ENCODE measurements at regions not wholly inside any gene's neighbourhood (a gene's known extent, or its start where the extent isn't known, plus 50 kb on each side); places are given as distances from the start of the nearest gene placed in this dataset.

DNA sequence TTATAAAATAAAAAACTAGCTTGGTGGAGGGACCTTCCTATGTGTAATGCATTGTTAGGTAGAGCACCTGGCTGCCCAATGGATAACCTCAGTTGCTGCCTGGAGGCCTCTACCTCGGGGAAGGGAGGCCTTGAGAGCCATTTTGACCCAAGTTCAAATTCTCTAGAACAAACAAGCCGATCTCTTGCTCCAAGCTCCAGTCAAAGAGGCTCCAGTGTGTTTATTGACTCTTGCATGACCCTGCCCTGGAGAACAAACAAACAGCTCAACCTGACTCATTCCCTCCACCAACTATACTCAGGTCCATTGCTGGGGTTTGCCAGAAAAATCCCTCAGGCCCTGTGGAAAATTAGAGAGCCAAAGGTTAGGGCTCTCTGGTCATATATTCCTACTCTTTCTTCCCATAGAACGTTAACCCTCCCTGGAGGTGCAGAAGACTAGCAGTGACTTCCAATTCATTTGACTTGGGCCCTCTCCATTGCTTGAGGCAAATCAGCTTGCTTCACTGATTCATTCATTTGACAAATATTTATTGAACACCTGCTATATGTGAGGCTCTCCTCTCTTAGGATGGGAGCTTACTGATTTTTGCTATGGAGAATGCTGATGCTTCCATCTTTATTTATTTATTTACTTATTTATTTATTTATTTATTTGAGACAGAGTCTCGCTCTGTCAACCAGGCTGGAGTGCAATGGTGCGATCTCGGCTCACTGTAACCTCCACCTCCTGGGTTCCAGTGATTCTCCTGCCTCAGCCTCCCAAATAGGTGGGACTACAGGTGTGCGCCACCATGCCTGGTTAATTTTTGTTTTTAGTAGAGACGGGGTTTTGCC lies 73.7 kb upstream of the CISTR start:
- TF ChIP-seq, protein P1, sequence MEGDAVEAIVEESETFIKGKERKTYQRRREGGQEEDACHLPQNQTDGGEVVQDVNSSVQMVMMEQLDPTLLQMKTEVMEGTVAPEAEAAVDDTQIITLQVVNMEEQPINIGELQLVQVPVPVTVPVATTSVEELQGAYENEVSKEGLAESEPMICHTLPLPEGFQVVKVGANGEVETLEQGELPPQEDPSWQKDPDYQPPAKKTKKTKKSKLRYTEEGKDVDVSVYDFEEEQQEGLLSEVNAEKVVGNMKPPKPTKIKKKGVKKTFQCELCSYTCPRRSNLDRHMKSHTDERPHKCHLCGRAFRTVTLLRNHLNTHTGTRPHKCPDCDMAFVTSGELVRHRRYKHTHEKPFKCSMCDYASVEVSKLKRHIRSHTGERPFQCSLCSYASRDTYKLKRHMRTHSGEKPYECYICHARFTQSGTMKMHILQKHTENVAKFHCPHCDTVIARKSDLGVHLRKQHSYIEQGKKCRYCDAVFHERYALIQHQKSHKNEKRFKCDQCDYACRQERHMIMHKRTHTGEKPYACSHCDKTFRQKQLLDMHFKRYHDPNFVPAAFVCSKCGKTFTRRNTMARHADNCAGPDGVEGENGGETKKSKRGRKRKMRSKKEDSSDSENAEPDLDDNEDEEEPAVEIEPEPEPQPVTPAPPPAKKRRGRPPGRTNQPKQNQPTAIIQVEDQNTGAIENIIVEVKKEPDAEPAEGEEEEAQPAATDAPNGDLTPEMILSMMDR (IDR thresholded peaks at IDR 0.05; ENCODE audit: poor library complexity), result no peak
- TF ChIP-seq EZH2 (IDR thresholded peaks at IDR 0.05; ENCODE audit: borderline replicate concordance), result no peak
- no peak for TF ChIP-seq EZH2phosphoT487 (IDR thresholded peaks at IDR 0.05; ENCODE audit: low read depth, severe bottlenecking, unreplicated experiment)
